Suprapubic skin (tissue), 3 donors: ENCODE measurements at regions not wholly inside any gene's neighbourhood (a gene's known extent, or its start where the extent isn't known, plus 50 kb on each side); places are given as distances from the start of the nearest gene placed in this dataset.

ENCODE experiments used
- POLR2A ChIP-seq, 2 donors: fragments of 450-650 bp; IDR thresholded peaks; one replicate each; pipeline ENCODE4 v1.6.1; 2017; ENCODE audit warnings: antibody characterized with exemption in 2 of 2, mild to moderate bottlenecking in 2 of 2, moderate library complexity in 2 of 2
- TF ChIP-seq, protein P1 (sequence below), 2 donors: fragments of 200-600 bp in 1 of 2; fragments of 450-650 bp in 1 of 2; sonication (generic) in 1 of 2; IDR thresholded peaks; one replicate each; pipeline ENCODE4 v1.5.1; 2016 to 2019; ENCODE audit warnings: antibody characterized with exemption in 2 of 2, mild to moderate bottlenecking in 1 of 2, moderate library complexity in 1 of 2

DNA sequence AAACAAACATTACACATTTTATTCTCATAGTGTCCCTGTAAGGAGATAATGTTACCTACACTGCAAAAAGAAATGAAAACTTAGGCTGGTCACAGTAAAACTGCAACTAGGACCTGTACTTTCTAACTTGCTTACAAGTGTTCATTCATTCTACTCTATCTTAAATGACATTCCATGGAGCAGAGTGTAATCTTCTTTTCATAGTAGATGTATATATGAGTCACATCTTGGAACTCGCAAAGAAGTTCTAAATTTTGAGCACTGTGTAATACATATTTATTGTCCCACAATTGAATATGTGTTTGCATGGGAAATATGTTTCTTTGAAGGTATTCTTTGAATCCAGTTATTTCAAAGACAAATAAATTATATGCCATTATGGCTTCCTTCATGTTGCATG, 1258.5 kb upstream of the ADGRL2 start:
- TF ChIP-seq, protein P1, sequence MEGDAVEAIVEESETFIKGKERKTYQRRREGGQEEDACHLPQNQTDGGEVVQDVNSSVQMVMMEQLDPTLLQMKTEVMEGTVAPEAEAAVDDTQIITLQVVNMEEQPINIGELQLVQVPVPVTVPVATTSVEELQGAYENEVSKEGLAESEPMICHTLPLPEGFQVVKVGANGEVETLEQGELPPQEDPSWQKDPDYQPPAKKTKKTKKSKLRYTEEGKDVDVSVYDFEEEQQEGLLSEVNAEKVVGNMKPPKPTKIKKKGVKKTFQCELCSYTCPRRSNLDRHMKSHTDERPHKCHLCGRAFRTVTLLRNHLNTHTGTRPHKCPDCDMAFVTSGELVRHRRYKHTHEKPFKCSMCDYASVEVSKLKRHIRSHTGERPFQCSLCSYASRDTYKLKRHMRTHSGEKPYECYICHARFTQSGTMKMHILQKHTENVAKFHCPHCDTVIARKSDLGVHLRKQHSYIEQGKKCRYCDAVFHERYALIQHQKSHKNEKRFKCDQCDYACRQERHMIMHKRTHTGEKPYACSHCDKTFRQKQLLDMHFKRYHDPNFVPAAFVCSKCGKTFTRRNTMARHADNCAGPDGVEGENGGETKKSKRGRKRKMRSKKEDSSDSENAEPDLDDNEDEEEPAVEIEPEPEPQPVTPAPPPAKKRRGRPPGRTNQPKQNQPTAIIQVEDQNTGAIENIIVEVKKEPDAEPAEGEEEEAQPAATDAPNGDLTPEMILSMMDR (IDR thresholded peaks at IDR 0.05), result no peak
- no peak for TF ChIP-seq POLR2A (IDR thresholded peaks at IDR 0.05)
